ENCODE measurements at regions not wholly inside any gene's neighbourhood (a gene's known extent, or its start where the extent isn't known, plus 50 kb on each side); places are given as distances from the start of the nearest gene placed in this dataset.

DNA sequence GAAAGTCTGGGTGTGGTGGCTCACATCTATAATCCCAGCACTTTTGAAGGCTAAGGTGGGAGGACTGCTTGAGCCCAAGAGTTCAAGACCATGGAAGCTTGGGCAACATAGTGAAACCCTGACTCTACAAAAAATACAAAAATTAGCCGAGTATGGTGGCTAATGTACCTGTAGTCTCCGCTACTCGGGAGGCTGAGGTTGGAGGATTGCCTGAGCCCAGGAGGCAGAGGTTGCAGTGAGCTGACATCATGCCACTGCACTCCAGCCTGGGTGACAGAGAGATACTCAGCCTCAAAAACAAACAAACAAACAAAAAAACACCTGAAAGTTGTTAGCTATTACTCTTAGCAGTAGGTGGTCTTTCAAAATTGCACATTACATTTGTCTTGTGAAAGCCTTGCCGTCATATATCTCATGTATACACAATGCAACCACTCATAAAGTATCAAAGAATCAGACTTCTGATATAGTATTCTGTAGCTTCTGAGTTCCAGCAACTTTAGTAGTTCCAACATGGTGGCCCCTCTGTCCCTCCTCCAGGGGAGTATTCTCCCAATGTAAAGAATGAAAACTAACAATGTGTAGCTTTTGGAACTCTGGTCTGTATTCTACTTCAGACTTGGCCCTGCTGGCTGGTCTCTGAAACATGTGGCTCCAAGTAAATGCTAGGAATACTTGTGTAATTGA lies 101.5 kb downstream of the ZNF92 start:
- no peak for TF ChIP-seq POLR2AphosphoS5 (IDR thresholded peaks at IDR 0.05; ENCODE audit: low read depth, low read length)
- TF ChIP-seq POLR2A (IDR thresholded peaks at IDR 0.05; ENCODE audit: low read depth, low read length), result no peak
